BJ (cell line): ENCODE measurements at regions not wholly inside any gene's neighbourhood (a gene's known extent, or its start where the extent isn't known, plus 50 kb on each side); places are given as distances from the start of the nearest gene placed in this dataset.

Experiments used
- CTCF ChIA-PET: fragments of 350-600 bp; formaldehyde crosslinking; extraction: SDS; loops from one replicate; lab custom pipeline; 2021; ENCODE audit warnings: antibody characterized with exemption, inconsistent platforms; lab: Yijun Ruan, JAX
- POLR2A ChIA-PET: fragments of 300-600 bp; sonication (Branson Sonifier 250); formaldehyde crosslinking; extraction: SDS; loops from one replicate; lab custom pipeline; 2021; ENCODE audit warnings: antibody characterized with exemption; lab: Charles Lee
- DNase-seq: peaks from one replicate; pipeline ENCODE4 v3.0.0-alpha.2; 2011; ENCODE audit warnings: low read depth
- H3K27me3 ChIP-seq: 2 replicates; pipeline ENCODE4 v1.6.0; 2011; ENCODE audit warnings: low read length; ENCODE audit not compliant: control insufficient read depth, insufficient read depth
- H3K36me3 ChIP-seq: 2 replicates; pipeline ENCODE4 v1.5.1; 2011; ENCODE audit warnings: low read length; ENCODE audit not compliant: control insufficient read depth, insufficient read depth
- H3K4me3 ChIP-seq: 2 replicates; pipeline ENCODE4 v1.5.1; 2011; ENCODE audit warnings: low read depth, mild to moderate bottlenecking, control low read depth, low read length
- TF ChIP-seq, protein P1 (sequence below): IDR thresholded peaks from 2 replicates; pipeline ENCODE4 v1.5.1; 2011; ENCODE audit warnings: low read depth, mild to moderate bottlenecking, control low read depth, inconsistent platforms, low read length, moderate library complexity; ENCODE audit not compliant: insufficient read depth

DNA sequence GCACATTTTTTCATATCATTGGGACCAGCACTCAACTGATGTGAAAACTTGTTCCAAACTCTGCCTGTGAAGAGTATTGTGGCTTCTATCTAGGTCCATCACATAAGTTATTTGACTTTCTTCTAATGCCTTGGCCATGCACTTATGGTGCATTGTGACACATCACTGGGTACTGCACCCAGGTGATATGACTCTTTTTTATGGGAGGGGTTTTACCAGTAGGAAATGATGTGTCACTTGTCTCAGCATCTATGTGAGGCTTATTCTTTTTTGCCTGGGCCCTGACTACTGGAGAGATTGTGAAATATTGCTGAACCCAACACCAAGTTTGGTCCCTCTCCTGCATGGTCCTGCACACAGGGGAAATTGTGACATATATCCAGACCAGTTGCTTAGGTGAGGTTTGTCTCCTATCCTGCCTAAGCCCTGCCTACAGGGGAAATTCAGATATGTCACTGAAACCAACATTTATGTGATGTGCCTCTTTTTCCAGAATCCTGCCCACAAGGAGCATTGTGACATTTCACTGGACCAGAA is 1001.9 kb upstream of the TSPY4 start:
- Histone ChIP-seq H3K27me3 (no peaks in the 10 kb centered on the region), H3K36me3 (no peaks in the 10 kb centered on the region), H3K4me3 (no peak overlapping the region)
- TF ChIP-seq, protein P1, sequence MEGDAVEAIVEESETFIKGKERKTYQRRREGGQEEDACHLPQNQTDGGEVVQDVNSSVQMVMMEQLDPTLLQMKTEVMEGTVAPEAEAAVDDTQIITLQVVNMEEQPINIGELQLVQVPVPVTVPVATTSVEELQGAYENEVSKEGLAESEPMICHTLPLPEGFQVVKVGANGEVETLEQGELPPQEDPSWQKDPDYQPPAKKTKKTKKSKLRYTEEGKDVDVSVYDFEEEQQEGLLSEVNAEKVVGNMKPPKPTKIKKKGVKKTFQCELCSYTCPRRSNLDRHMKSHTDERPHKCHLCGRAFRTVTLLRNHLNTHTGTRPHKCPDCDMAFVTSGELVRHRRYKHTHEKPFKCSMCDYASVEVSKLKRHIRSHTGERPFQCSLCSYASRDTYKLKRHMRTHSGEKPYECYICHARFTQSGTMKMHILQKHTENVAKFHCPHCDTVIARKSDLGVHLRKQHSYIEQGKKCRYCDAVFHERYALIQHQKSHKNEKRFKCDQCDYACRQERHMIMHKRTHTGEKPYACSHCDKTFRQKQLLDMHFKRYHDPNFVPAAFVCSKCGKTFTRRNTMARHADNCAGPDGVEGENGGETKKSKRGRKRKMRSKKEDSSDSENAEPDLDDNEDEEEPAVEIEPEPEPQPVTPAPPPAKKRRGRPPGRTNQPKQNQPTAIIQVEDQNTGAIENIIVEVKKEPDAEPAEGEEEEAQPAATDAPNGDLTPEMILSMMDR, result no peak
- no peak for DNase-seq
- POLR2A ChIA-PET, result no interaction called here
- CTCF ChIA-PET, result no interaction called here

DNA sequence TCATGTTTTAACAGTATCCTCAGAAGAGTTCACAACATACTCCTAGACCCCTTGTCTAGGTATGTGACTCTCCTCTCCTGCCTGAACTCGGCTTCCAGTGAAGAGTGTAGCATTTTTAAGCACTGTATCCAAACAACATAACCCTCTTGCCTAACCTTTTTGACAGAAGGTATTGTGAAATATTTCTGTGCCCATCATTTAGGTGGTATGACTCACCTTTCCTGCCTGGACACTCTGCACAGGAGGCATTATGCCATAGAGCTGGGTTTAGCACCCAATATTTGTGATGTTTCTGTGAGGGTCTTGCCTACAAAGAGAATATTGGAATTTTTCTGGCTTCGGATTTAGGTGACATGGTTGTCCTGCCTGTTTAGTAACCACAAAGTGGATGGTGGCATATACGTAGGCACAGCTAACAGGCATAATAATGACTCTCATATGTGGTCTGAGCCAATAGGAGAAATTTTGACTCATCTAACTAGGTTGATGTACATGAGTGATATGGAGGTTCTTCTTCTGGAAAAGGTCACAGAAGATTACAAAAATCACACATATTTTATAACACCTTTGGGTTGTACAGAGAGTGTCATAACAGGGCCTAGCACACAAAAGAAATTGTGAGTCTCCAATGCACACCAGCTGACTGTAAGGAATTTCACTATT is 1001.0 kb upstream of the TSPY4 start:
- H3K27me3 ChIP-seq, result no peaks in the 10 kb centered on the region
- no peak overlapping the region for H3K4me3 ChIP-seq
- H3K36me3 ChIP-seq, result no peaks in the 10 kb centered on the region
- POLR2A ChIA-PET, result no interaction called here
- TF ChIP-seq, protein P1, result no peak
- no peak for DNase-seq
- CTCF ChIA-PET, result no interaction called here

DNA sequence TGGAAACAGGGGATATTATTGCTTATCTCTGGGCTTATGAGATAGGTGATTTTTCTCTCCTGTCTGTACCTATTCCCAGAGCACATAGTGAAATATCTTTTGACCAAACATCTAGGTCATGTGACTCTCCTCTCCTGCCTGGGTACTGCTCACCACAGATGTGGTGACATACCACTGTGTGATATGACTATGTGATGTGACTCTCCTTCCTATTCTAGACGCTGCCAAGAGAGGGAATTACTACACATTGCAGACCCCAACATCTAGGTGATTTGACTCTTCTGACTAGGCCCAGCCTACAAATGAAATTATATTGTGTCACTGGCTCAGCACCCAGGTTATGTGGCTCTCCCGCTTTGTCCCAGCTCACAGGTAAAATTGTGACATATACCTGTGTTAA is 996.3 kb upstream of the TSPY4 start:
- H3K36me3 ChIP-seq, result no peaks in the 10 kb centered on the region
- POLR2A ChIA-PET, result no interaction called here
- no peak for DNase-seq
- no peaks in the 10 kb centered on the region for H3K27me3 ChIP-seq
- no peak overlapping the region for H3K4me3 ChIP-seq
- TF ChIP-seq, protein P1, result no peak
- CTCF ChIA-PET, result no interaction called here

DNA sequence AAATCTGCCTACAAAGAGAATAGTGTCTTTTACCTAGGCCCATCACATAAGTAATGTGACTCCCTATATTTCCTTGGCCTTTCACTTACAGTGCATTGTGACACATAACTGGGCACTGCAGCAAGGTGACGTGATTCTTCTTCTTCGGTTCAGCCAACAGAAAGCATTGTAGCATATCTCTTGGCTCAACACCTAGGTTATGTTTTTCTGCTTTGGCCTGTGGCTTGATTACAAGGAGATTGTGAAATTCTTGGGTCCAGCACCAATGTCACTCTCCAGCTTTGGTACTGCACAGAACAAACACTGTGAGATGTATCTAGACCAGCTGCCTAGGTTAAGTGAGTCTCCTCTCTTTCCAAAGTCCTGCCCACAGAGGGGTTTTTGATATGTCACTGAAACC is 995.1 kb upstream of the TSPY4 start:
- TF ChIP-seq, protein P1, result no peak

DNA sequence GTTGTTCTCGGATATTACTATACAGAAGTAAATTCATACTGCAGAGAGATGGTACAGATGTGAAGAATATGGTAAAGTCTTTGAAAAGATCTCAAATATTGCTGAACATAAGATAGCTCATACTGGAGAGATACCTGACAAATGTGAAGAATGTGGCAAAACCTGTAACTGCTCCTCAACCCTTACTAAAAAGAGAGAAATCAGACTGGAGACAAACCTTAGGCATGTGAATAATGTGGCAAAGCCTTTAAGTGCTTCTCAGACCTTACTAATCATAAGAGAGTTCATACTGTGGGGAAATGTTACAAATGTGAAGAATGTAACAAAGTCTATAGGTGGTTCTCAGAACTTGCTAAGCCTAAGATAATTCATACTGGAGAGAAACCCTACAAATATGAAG is 986.0 kb upstream of the TSPY4 start:
- ChIA-PET POLR2A (no interaction called here), CTCF (no interaction called here)
- Histone ChIP-seq H3K36me3 (no peaks in the 10 kb centered on the region), H3K4me3 (no peak overlapping the region), H3K27me3 (no peaks in the 10 kb centered on the region)
- TF ChIP-seq, protein P1, result no peak
- no peak for DNase-seq

More for the DNA sequence above, 995.1 kb upstream of the TSPY4 start:
- ChIA-PET CTCF (no interaction called here), POLR2A (no interaction called here)
- Histone ChIP-seq H3K36me3 (no peaks in the 10 kb centered on the region), H3K4me3 (no peak overlapping the region), H3K27me3 (no peaks in the 10 kb centered on the region)
- no peak for DNase-seq
